Sigmoid colon (tissue), 4 donors: ENCODE measurements at regions not wholly inside any gene's neighbourhood (a gene's known extent, or its start where the extent isn't known, plus 50 kb on each side); places are given as distances from the start of the nearest gene placed in this dataset.

Experiments used
- CTCF ChIP-seq, 4 experiments: fragments of 450-650 bp in 3 of 4; fragments of 200-600 bp in 1 of 4; IDR thresholded peaks; one replicate each; pipeline ENCODE4 v1.5.1; 2016 to 2019; ENCODE audit warnings: antibody characterized with exemption in 4 of 4, mild to moderate bottlenecking in 3 of 4, moderate library complexity in 2 of 4
- EP300 ChIP-seq, 4 donors: sonication (generic); formaldehyde crosslinking; IDR thresholded peaks; one replicate each; pipeline ENCODE4 v1.6.1; 2017; ENCODE audit warnings: antibody characterized with exemption in 4 of 4
- POLR2A ChIP-seq, 2 donors: fragments of 450-650 bp; IDR thresholded peaks; one replicate each; pipeline ENCODE4 v1.6.1; 2016; ENCODE audit warnings: antibody characterized with exemption in 2 of 2, mild to moderate bottlenecking in 2 of 2, moderate library complexity in 2 of 2

GRCh38 chr16:51431517-51432241 is 280.6 kb upstream of the SALL1 start:
- TF ChIP-seq EP300 (IDR thresholded peaks at IDR 0.05) (no peak), POLR2A (IDR thresholded peaks at IDR 0.05) (no peak), CTCF (IDR thresholded peaks at IDR 0.05) (no peak)
